Inferior parietal cortex (tissue), 1 donor: ENCODE measurements at regions not wholly inside any gene's neighbourhood (a gene's known extent, or its start where the extent isn't known, plus 50 kb on each side); places are given as distances from the start of the nearest gene placed in this dataset.

ENCODE experiments used
- DNase-seq: peaks from one replicate; pipeline ENCODE4 v3.0.0-alpha.2; 2016; ENCODE audit errors: extremely low spot score

DNA sequence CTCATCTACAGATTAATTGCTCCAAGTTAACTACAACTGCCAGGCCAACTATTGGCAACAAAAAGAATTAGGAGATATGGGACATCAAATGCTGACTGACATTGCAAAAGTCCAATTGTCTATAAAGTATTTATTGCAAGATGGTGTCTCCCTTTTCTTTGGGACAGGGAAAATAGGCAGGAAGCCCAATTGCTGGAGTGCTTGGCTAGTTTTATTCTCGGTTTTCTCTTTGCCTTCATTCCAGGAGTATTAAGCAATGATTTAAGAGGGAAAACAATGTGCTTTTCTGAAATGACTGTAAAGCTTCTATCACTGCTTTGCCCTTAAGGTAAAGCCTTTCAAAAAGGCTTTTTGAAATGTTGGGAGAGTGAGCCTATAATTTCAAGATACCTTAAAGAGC lies 62.8 kb upstream of the DIAPH2 start:
- no peak for DNase-seq
